Mammary epithelial cell (primary cell): ENCODE measurements at regions not wholly inside any gene's neighbourhood (a gene's known extent, or its start where the extent isn't known, plus 50 kb on each side); places are given as distances from the start of the nearest gene placed in this dataset.

ENCODE experiments used
- CTCF ChIP-seq, 2 donors: IDR thresholded peaks in 1 of 2; conservative IDR thresholded peaks in 1 of 2; 2 replicates each; pipeline ENCODE4 v1.5.1; 2011 to 2012; ENCODE audit warnings: inconsistent platforms in 2 of 2, low read length in 2 of 2, mild to moderate bottlenecking in 2 of 2, control low read depth in 1 of 2, low read depth in 1 of 2; ENCODE audit not compliant: insufficient read depth in 1 of 2; ENCODE audit errors: extremely low read depth in 1 of 2
- EZH2 ChIP-seq: IDR thresholded peaks from 2 replicates; pipeline ENCODE4 v1.6.1; 2012; ENCODE audit warnings: low read length, inconsistent platforms, borderline replicate concordance

- TF ChIP-seq EZH2 (no peak), CTCF (conservative IDR thresholded peaks at IDR 0.05 in 1 of 2, IDR thresholded peaks at IDR 0.05 in 1 of 2; ENCODE audit: extremely low read depth in 1 of 2, insufficient read depth in 1 of 2, low read depth in 1 of 2, low read length in 2 of 2) (peak; percentile 10 to 38)
Observed at GRCh38 chr11:50174189-50174588, 141.5 kb downstream of the OR4C45 start.
